HG02852 (cell line): ENCODE measurements at regions not wholly inside any gene's neighbourhood (a gene's known extent, or its start where the extent isn't known, plus 50 kb on each side); places are given as distances from the start of the nearest gene placed in this dataset.

Experiments used
- ATAC-seq: cut with Tn5 transposase; IDR thresholded peaks from one replicate; pipeline ENCODE4 v1.9.1; 2021; ENCODE audit warnings: mild to moderate bottlenecking, moderate library complexity; ENCODE audit not compliant: unreplicated experiment

DNA sequence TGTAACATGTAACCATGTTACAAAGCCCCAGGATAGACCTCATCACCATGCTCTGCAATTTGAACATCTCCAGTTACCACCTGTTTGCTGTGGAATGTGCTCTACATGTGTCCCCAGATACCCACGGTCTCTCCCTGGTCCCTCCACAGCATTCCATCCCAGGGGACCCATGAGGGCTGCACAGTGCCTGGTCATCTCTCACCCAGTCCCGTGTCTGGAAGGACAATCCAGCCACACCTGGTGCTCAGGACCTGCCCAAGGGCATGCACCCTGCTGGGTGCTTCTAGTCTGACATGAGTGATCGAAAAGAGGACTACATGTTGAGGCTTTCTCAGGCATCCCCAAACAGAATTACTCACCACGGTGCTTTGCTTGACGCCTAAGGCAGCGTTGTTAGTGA, 119.6 kb upstream of the ATP10A start:
- no peak for ATAC-seq

DNA sequence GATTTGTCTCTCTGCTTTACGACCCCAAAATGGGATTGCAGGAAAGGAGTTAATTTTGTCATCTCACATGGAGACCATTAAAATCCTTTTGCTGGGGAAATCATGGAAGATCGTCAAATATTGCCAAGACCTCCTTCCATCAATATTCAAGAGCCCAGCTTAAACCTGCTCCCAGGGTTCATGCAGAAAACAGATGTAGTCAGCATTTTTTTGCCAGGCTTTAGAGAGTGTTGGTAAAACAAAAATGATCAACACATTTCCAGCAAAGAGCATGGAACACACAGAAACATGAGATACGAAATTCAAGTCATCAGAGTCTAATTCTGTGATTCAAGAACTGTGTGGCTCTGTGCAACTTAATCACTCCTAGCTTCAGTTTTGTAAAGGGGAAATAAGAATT, 118.0 kb upstream of the ATP10A start:
- ATAC-seq = no peak

DNA sequence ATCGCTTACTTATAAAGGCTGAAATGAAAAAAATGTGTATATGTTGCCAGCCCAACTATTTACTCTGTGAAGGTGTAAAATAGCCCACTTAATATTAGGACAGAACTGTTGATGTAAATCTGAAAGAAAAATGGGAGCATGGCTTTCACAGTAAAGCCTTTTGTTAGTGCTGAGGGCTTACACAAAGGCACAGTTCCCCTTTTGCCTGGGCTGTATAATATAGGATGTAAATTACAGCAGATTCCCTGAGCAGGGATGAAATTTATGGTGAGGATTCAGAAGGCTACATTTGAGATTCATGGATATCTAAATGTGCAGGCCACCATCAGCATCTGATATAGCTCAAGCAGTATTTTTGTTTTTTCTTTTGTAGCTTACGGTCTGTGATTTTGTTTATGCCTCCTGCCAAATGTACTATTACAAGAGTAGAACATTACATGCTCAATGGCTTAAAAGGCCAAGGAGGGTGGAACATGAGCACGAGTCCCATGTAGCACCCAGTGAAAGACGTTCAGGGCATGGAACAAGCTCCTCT, 109.1 kb upstream of the ATP10A start:
- no peak for ATAC-seq

DNA sequence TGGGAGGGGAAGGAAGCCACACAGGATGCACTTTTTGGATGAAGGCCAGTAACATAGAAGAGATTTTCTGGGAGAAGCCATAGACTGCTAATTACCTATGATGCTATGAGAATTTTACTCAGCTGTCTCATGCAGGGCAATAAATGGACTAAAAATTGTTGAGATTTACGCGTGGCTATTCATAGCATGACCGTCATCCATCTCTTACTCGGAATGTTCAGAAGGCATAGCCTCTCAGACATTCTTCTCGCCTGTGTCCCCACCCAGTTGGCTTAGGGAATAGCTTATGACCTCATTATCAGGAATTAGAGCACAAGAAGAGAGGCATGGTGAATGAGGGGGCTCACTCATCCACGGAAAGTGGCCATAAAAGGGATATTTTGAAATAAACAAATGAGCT, 107.9 kb upstream of the ATP10A start:
- ATAC-seq = no peak

DNA sequence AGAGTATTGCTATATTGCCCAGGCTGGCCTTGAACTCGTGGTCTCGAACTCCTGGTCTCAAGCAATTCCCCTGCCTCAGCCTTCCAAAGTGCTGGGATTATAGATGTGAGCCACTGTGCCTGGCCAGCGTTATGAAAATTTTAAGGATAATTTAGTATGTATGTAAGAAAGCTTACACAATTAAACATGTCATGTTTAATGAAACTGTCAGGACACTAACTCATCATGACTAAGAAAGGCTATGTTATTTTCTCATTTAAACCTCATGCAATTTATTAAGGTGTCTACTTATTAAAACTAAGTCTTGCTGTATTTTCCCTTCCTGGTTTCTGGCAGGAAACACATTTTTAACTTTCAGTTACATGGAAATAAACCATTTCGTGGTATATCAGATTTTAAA, 106.8 kb upstream of the ATP10A start:
- ATAC-seq = no peak

DNA sequence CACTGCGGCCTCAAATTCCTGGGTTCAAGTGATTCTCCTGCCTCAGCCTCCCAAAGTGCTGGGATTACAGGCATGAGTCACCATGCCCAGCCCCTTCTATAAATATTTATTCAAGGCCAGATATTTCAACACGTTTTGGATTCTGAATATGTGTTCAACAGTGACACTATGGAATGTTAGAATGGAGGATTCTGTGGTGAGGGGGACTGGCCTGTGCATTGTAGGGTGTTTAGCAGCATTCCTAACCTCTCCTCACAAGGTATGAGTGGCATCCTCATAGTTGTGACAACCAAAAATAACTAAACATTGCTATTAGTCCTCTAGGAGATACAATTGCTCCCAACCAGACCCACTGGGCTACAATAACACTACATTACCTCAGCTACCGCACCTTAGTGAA, 104.0 kb upstream of the ATP10A start:
- no peak for ATAC-seq

DNA sequence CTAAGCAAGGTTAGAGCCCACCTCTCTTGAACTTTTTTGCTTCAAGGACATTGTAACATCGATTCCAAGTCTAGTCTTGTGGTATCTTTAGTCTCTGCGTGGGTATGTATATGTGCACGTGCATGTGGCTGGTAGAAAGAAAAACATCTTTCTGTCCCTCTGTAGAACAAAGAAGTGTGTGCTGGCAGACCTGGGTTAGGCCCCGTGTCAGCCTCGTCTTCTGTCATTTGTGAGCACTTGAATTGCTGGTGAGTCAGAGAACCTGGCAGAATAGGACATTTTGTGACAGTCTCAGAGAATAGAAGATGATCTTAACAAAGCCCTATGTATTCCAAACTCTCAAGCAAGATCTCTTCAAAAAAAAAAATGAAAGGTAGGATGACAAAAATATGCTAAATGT, 102.2 kb upstream of the ATP10A start:
- no peak for ATAC-seq

DNA sequence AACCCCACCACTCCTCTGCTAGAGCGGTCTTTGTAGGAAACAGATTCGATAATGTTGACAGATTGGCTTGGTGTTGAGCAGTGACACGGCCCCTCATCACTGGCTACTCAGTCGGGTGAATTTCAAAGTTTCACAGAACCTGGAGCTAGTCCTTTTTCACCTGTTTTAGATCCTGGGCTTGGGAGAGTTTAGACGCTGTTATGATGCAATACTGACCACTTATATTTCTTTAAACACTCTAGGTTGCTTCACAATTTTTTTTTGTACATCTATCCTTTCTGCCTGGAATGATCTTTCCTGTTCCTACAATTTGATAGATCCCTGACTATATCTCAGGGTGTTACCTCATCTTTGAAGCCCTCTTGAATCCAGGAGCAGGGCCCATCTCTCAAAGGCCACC, 97.1 kb upstream of the ATP10A start:
- ATAC-seq = no peak

DNA sequence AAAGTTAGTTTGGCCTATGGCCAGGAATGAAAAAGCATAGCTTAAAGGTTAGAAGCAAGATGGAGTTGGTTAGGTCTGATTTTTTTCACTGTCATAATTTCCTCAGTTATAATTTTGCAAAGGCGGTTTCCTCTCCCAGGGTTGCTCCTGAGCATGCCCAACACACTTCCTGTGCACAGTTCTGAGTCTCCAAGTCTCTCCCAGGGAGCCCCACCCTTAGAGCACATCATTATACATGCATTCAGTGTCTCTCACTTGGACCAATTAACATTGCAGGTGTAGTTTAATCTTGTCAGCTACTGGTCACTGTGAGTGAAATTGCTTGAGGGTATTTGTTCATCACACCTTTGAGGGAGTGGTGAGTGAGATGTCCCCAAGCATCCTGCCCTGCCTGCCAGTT, 96.0 kb upstream of the ATP10A start:
- no peak for ATAC-seq

DNA sequence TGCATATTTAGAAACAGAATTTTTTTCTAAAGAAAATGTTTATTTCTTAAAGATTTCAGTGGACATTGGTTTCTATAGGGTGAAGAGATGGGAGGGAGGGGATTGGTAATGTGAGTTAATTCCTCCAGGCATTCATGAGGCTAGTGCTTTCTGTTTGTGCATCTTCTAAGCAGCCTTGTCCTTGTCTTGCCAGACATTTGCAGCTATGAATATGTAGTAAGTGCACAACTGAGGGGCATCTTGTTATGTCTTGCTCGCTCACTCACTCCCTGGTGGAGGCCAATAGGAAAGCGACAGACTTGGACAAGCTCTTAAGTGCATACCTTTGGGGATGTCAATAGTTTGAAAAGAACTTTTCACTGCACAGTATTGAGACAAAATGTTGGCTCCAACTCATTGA, 92.5 kb upstream of the ATP10A start:
- no peak for ATAC-seq

DNA sequence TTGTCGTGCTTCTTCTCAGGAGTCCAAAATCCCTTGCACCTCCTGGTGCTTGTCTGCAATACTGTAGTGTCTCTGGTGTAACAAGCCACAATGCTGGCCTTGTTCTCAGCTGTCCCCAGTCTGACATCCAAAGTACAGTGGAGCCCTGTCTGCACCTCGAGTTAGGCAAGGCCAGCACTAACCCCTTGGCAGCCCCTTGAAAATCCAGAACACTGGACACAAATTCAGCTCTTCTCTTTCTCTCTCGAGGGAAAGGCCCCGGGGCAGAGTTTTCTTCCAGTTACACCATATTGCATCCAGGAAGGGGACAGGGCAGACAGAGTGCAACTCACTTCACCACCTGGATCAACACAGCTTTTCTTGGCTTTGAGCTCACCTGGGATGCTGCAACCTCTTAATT, 91.3 kb upstream of the ATP10A start:
- no peak for ATAC-seq

DNA sequence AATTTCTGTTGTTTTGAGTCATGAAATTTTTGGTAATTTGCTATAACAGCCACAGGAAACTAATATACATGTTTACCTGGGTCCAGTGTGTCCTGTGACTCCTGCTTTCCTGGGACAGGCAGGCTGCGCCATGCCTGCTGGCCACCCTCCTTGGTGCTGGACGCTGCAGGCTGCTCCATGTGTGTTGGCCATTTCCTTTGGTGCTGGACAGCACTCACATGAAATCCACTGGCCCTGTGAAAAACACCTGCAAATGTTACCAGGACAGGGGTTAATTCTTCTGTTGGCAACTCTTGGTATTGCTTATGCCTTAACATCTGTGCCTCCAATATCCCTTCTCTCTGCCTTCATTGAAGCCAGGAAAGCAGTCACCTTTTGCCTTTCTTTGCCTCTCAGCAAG, 86.9 kb upstream of the ATP10A start:
- ATAC-seq = no peak

DNA sequence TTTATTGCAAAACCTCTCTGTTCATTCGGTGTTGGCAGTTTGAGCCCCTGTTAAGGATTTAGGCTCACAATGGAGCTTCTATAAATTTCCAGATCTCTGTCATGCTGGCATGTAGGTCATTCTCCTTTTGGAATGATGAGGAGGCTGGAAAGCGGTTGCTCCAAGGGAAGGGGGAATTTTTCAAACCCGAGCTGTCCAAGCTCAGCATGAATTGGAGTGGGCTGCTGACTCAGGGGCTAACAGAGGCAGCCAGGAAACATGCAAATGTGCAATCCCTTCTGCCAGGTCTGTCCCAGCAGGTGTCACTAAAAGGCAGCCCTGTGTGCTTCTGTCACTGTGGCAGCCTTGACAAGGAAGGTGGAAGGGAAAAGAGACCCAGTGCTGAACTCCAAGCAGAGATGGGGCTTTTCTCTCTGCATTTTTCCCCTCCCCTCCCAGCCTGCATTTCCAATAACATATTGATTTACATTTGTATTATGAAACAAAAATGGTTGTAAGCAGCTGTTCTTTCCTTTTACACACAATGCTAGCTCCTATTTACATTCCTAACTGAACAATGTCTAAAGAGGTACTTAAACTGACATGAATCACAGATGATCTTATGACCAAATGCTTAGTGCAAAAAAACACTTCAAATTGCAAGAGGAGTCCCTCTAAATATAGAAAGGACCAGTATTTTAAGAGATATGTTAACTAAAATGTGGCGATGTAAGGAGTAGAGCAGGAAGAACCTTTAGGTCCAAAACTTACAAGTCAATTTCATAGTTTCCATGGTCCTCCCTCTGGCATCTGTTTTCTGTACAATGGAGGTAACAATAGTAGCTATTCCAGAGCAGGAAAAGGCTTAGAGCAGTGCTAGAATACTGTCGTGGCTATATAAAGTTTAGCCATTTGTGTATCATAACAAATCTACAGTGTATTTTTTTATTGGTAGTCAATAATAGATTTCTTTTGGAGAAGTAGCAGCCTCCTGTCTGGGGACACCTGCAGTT, 84.5 kb upstream of the ATP10A start:
- ATAC-seq = no peak

DNA sequence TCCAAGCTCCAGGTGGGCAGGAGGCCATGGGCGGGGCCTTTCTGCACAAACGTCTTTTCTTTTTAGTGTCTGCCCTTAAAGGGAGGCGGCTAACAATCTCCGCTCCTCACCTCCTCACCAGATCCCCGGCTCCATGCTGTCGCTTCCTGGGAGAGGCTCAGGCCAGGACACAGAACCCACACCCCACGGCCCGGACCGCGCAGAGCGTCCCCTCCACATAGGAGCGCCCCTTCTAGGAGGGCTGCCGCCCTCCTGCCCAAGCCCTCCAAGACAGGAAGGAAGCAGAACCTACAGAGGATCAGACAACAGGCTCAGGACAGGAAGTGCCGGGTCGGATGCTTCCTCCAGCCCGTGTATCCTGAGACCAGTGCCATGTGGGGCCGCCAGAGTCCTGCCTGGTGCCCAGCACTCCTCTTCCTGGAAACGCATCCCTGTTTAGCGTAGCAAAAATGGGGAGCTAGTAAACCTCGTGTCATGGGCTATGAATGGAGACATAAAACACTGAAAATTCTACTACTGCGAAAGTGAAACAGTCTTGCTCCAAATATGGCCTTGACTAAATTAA, 83.2 kb upstream of the ATP10A start:
- no peak for ATAC-seq

DNA sequence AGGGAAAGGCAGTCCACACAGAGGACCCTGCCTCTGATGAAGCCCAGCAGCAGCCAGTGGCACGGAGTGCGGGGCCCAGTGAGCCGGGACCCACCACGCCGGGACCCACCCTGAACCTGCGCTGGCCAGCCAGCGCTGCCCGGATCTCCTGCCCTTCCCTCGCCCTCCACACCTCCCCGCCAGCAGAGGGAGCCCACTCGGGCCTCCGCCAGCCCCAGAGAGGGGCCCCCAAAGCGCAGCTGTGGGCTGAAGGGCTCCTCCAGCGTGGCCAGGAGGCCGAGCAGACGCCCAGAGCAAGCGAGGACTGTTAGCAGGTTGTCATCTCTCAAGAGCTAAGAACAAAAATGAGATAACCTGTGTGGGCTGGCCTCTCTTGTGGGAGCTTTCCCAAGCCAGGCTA, 81.3 kb upstream of the ATP10A start:
- no peak for ATAC-seq

DNA sequence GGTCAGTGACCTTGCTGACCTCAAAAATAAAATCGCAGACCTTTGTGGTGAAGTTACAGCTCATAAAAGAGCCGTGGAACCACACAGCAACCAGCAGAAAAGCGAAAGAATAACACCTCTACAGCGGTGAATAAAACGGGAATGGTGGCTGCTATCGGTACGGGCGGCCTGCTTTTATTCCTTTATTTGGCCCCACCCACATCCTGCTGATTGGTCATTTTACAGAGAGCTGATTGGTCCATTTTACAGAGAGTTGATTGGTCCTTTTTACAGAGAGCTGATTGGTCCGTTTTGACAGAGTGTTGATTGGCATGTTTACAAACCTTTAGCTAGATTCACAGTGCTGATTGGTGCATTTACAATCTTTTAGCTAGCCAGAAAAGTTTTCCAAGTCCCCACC, 80.7 kb upstream of the ATP10A start:
- ATAC-seq = no peak

DNA sequence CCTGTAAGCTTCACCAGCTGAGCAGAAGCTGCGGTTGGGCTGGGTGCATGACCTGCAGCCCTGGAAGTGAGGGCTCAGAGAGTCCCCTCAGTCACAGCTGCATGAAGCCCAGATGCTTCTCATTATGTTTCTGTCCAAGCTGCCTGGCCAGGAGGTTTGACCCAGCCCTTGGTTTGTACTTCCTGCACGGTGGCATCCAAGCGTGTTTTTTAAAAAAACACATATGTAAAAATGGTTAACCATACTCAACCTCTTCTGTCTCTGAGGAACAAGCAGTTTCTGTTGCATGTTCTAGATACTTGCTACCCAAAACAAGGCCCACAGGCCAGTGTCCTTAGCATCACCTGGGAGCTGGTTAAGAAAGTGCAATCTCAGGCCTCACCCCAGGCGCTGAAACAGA, 76.0 kb upstream of the ATP10A start:
- peak; percentile 95 for ATAC-seq

DNA sequence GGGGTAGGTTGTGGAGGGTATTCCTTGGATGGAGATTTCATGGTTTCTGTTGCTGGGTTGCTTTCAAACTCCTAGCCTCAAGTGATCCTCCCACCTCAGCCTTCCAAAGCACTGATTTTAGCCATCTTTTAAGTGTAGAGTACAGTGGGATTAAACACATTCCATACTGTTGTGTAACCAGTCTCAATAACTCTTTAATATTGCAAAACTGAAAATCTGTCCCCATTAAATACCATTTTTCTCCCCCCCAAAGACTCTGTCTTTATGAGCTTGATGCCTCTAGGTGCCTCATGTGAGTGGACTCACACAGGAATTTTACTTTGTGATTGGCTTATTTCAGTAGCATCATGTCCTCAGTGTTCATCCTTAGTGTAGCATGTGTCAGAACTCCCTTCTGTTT, 74.7 kb upstream of the ATP10A start:
- no peak for ATAC-seq

DNA sequence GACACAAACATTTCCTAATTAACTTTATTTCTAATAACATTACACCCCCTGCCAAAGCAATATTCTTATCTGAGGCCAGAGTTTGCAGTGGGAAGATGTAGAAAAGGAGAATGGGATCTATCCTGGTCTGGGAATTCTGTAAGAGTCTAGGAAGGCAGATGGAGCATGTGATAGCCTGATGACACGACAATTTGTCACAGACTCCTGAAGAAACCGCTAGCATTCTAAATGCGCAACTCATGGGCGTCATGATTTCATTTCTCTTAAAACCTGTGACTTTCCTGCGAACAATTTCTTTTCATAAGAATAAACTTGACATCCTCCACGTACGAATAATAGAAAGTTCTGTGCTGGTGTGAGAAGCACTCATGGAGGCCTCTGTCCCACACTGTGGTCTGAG, 72.9 kb upstream of the ATP10A start:
- ATAC-seq = no peak

DNA sequence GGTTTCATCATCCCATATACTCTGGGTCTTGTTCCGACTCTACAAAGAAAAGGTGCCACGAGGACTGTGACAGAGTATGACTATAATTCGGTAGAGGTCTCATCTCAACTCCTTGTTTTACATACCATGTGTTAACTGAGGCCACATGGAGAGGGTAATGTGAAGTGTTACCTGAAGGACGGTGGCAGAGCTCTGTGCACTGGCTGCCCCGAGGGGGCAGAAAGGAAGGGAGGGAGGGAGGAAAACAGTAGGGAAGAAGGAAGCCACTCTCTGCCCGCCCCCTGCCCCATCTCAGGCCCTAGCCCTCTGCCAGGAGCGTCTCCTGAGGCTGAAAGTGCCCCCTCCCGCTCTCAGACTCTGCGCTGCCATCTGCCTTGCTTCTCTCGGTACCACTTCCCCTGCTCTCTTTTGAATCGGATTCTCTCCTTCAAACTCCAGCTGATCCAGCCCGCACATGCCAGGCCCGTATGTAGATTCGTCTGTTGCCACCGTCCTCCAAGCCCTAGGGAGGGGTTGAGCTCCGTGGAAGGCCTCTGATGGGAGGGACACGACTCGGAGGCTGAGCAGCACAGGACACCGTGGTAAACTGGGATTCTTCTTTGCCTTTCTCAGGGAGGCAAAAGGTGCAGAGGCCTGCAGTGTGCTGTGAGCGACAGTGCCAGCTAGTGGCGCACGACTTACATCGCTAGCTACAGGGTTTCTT, 70.5 kb upstream of the ATP10A start:
- ATAC-seq = peak; percentile 79

DNA sequence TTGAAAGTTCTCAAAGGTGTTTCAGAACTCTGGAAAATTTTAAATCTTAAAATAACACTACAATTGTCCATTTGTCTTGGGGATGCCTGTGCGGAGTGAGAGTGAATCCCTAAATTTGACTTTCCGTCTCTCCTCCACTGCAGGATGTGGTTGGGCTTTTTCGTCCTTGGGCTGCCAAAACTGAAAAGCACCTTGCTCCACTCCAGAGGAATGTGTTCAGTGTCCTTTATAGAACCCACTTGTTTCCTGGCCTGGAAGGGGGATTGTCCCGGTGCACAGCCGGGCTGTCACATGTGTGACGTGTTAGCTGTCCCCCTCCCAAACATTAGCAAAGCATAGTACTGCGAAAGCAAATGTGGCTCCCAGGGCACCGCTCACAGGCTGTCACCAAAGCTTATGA, 69.6 kb upstream of the ATP10A start:
- ATAC-seq = no peak

DNA sequence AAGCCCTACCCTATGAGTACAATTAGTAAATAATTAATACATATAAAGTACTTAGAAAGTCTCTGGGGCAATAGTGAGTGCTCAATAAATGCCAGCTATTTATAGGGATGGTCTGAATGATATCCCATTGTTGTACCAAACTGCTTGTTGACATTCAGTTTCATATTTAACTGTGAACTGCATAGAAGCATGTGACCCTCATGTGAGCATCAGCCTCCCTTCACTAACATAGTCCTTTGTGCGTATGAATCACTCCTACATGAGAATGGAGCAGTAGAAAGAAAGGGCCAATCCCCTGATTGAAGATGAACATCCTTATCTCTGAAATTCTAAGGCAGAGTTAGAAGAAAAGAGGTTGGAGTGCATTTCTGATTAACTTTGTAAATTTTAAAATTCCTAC, 68.7 kb upstream of the ATP10A start:
- ATAC-seq = no peak
